ENCODE measurements at regions not wholly inside any gene's neighbourhood (a gene's known extent, or its start where the extent isn't known, plus 50 kb on each side); places are given as distances from the start of the nearest gene placed in this dataset.

DNA sequence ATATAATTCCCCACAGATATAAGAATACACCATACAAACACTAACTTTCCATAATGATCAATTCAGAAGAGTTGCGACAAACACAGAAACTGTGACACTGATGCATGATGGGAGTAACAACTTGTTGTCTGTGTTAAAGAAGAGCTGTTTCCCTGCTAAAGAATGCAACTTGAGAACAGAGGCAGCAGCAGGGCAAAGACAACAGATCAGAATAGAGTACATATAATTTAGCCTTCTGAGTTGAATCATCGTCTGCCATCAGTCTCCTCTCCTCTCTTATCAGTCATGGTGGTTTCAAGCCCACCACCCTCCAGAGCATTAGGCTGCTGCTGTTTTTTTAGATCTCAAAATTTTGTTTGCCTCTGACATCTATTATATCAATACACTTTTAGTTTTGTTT is 280.4 kb downstream of the UBE3D start:
- TF ChIP-seq, protein P1, sequence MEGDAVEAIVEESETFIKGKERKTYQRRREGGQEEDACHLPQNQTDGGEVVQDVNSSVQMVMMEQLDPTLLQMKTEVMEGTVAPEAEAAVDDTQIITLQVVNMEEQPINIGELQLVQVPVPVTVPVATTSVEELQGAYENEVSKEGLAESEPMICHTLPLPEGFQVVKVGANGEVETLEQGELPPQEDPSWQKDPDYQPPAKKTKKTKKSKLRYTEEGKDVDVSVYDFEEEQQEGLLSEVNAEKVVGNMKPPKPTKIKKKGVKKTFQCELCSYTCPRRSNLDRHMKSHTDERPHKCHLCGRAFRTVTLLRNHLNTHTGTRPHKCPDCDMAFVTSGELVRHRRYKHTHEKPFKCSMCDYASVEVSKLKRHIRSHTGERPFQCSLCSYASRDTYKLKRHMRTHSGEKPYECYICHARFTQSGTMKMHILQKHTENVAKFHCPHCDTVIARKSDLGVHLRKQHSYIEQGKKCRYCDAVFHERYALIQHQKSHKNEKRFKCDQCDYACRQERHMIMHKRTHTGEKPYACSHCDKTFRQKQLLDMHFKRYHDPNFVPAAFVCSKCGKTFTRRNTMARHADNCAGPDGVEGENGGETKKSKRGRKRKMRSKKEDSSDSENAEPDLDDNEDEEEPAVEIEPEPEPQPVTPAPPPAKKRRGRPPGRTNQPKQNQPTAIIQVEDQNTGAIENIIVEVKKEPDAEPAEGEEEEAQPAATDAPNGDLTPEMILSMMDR (IDR thresholded peaks at IDR 0.05 in 2 of 3, conservative IDR thresholded peaks at IDR 0.05 in 1 of 3; ENCODE audit: control insufficient read depth in 2 of 3, extremely low read depth in 1 of 3, insufficient read depth in 1 of 3, low read depth in 3 of 3, low read length in 3 of 3) = no peak
- TF ChIP-seq, protein P2, sequence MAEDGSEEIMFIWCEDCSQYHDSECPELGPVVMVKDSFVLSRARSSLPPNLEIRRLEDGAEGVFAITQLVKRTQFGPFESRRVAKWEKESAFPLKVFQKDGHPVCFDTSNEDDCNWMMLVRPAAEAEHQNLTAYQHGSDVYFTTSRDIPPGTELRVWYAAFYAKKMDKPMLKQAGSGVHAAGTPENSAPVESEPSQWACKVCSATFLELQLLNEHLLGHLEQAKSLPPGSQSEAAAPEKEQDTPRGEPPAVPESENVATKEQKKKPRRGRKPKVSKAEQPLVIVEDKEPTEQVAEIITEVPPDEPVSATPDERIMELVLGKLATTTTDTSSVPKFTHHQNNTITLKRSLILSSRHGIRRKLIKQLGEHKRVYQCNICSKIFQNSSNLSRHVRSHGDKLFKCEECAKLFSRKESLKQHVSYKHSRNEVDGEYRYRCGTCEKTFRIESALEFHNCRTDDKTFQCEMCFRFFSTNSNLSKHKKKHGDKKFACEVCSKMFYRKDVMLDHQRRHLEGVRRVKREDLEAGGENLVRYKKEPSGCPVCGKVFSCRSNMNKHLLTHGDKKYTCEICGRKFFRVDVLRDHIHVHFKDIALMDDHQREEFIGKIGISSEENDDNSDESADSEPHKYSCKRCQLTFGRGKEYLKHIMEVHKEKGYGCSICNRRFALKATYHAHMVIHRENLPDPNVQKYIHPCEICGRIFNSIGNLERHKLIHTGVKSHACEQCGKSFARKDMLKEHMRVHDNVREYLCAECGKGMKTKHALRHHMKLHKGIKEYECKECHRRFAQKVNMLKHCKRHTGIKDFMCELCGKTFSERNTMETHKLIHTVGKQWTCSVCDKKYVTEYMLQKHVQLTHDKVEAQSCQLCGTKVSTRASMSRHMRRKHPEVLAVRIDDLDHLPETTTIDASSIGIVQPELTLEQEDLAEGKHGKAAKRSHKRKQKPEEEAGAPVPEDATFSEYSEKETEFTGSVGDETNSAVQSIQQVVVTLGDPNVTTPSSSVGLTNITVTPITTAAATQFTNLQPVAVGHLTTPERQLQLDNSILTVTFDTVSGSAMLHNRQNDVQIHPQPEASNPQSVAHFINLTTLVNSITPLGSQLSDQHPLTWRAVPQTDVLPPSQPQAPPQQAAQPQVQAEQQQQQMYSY (CRISPR knock-in tag; IDR thresholded peaks at IDR 0.05) = no peak
- TF ChIP-seq ZNF274 (IDR thresholded peaks at IDR 0.05; ENCODE audit: insufficient read depth, insufficient read length) = no peak
- no peak for TF ChIP-seq EZH2 (IDR thresholded peaks at IDR 0.05; ENCODE audit: borderline replicate concordance, control insufficient read depth, low read depth, low read length)
- no peak for TF ChIP-seq BCL11A (IDR thresholded peaks at IDR 0.05; ENCODE audit: low read depth, low read length)
- no peak for TF ChIP-seq PML (IDR thresholded peaks at IDR 0.05; ENCODE audit: low read length)
